ENCODE measurements at regions not wholly inside any gene's neighbourhood (a gene's known extent, or its start where the extent isn't known, plus 50 kb on each side); places are given as distances from the start of the nearest gene placed in this dataset.

- Histone ChIP-seq H3K36me3 (ENCODE audit: control insufficient read depth, insufficient read depth, low read length) (no peaks in the 10 kb centered on the region), H3K4me3 (replicated peaks; ENCODE audit: low read depth, low read length) (no peak overlapping the region), H3K27me3 (replicated peaks; ENCODE audit: control insufficient read depth, insufficient read depth, low read length) (no peaks in the 10 kb centered on the region)
- TF ChIP-seq, protein P1, sequence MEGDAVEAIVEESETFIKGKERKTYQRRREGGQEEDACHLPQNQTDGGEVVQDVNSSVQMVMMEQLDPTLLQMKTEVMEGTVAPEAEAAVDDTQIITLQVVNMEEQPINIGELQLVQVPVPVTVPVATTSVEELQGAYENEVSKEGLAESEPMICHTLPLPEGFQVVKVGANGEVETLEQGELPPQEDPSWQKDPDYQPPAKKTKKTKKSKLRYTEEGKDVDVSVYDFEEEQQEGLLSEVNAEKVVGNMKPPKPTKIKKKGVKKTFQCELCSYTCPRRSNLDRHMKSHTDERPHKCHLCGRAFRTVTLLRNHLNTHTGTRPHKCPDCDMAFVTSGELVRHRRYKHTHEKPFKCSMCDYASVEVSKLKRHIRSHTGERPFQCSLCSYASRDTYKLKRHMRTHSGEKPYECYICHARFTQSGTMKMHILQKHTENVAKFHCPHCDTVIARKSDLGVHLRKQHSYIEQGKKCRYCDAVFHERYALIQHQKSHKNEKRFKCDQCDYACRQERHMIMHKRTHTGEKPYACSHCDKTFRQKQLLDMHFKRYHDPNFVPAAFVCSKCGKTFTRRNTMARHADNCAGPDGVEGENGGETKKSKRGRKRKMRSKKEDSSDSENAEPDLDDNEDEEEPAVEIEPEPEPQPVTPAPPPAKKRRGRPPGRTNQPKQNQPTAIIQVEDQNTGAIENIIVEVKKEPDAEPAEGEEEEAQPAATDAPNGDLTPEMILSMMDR (IDR thresholded peaks at IDR 0.05; ENCODE audit: insufficient read depth, low read length, poor library complexity, severe bottlenecking): no peak
- no peak for DNase-seq (ENCODE audit: extremely low read depth, insufficient read length)
These were observed 631.1 kb upstream of the NR5A2 start for GRCh38 chr1:199396456-199396855.

DNA sequence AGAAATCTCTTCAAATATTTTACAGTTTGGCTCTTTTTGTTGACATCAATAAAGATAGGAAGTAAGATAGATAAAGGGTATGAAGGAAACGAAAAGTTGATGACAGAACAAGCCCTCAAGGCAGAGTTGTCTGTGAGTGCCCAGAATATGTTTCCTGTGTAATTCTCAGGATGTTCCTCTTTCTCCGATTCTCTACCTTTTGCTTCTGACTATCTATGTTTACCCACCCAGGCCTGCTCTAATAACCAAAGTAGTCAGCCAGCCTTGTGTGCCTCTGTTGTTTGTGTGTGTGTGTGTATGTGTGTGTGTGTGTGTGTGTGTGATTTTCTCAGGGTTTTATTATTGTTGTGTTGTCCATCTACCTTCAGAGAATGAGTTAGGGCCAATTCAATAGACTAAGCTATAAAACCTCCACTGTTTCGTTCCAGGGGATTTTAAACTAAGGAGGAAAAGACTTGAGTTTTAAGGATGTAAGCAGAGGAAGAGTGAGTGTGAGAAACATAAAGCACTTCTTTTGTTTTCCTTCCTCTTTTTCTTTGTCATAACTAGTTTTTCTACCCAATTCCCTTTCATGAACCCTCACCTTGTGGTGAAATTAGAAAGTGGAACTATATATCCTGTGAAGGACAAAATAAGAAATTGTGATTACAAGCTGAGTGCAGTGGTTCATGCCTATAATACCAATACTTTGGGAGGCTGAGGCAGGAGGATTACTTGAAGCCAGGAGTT is 627.4 kb upstream of the NR5A2 start:
- Histone ChIP-seq H3K36me3 (ENCODE audit: control insufficient read depth, insufficient read depth, low read length) (no peaks in the 10 kb centered on the region), H3K4me3 (replicated peaks; ENCODE audit: low read depth, low read length) (no peak overlapping the region), H3K27me3 (replicated peaks; ENCODE audit: control insufficient read depth, insufficient read depth, low read length) (no peaks in the 10 kb centered on the region)
- DNase-seq (ENCODE audit: extremely low read depth, insufficient read length): peak; percentile 65
- TF ChIP-seq, protein P1 (IDR thresholded peaks at IDR 0.05; ENCODE audit: insufficient read depth, low read length, poor library complexity, severe bottlenecking): no peak

- H3K4me3 ChIP-seq (replicated peaks; ENCODE audit: low read depth, low read length): no peak overlapping the region
- TF ChIP-seq, protein P1 (IDR thresholded peaks at IDR 0.05; ENCODE audit: insufficient read depth, low read length, poor library complexity, severe bottlenecking): no peak
These were observed 623.9 kb upstream of the NR5A2 start for GRCh38 chr1:199403531-199404116.

GRCh38 chr1:199404191-199404590 is 623.3 kb upstream of the NR5A2 start:
- Histone ChIP-seq H3K36me3 (ENCODE audit: control insufficient read depth, insufficient read depth, low read length) (no peaks in the 10 kb centered on the region), H3K27me3 (replicated peaks; ENCODE audit: control insufficient read depth, insufficient read depth, low read length) (no peaks in the 10 kb centered on the region), H3K4me3 (replicated peaks; ENCODE audit: low read depth, low read length) (no peak overlapping the region)
- TF ChIP-seq, protein P1 (IDR thresholded peaks at IDR 0.05; ENCODE audit: insufficient read depth, low read length, poor library complexity, severe bottlenecking): no peak
- DNase-seq (ENCODE audit: extremely low read depth, insufficient read length): no peak

More at GRCh38 chr1:199403531-199404116, 623.9 kb upstream of the NR5A2 start:
- DNase-seq (ENCODE audit: extremely low read depth, insufficient read length): no peak
- no peaks in the 10 kb centered on the region for H3K36me3 ChIP-seq (ENCODE audit: control insufficient read depth, insufficient read depth, low read length)
- H3K27me3 ChIP-seq (replicated peaks; ENCODE audit: control insufficient read depth, insufficient read depth, low read length): no peaks in the 10 kb centered on the region

DNA sequence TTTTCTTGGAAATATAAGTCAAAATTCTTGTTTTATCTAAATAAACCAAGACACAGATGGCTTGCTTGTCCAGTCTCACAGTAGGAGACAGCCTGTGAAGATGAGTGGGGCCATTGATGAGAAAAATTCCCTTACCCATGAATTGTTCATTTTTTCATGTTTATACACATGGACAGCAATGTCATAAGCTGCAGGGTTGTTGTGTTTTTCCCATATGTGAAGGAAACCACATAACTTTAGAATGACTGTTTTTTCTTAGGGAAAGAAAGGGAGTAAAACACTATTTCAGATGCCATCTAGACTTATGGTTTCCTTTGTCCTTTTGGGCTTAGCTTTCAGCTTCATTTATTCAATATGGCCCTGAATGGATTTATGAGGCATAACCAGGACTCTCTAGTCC is 622.5 kb upstream of the NR5A2 start:
- no peaks in the 10 kb centered on the region for H3K36me3 ChIP-seq (ENCODE audit: control insufficient read depth, insufficient read depth, low read length)
- H3K27me3 ChIP-seq (replicated peaks; ENCODE audit: control insufficient read depth, insufficient read depth, low read length): no peaks in the 10 kb centered on the region
- H3K4me3 ChIP-seq (replicated peaks; ENCODE audit: low read depth, low read length): no peak overlapping the region
- DNase-seq (ENCODE audit: extremely low read depth, insufficient read length): no peak
- TF ChIP-seq, protein P1 (IDR thresholded peaks at IDR 0.05; ENCODE audit: insufficient read depth, low read length, poor library complexity, severe bottlenecking): no peak

Measured in GM06990 (cell line).